ENCODE measurements at regions not wholly inside any gene's neighbourhood (a gene's known extent, or its start where the extent isn't known, plus 50 kb on each side); places are given as distances from the start of the nearest gene placed in this dataset.

- DNase-seq: no peak
- H3K4me3 ChIP-seq: no peak overlapping the region
- no peaks in the 10 kb centered on the region for H3K9me3 ChIP-seq
- H3K27me3 ChIP-seq: no peaks in the 10 kb centered on the region
- TF ChIP-seq CTCF (IDR thresholded peaks at IDR 0.05) (no peak), POLR2A (IDR thresholded peaks at IDR 0.05) (no peak)
- H3K27ac ChIP-seq: no peak overlapping the region
- H3K4me1 ChIP-seq: no peaks in the 10 kb centered on the region
- H3K36me3 ChIP-seq: no peaks in the 10 kb centered on the region
These were observed 964.0 kb downstream of the GATA3 start for GRCh38 chr10:9018195-9019173.

- no peak overlapping the region for H3K4me3 ChIP-seq
- no peaks in the 10 kb centered on the region for H3K9me3 ChIP-seq
- H3K36me3 ChIP-seq: no peaks in the 10 kb centered on the region
- no peaks in the 10 kb centered on the region for H3K4me1 ChIP-seq
- no peak for TF ChIP-seq POLR2A (IDR thresholded peaks at IDR 0.05)
- TF ChIP-seq CTCF (IDR thresholded peaks at IDR 0.05): no peak
- no peak overlapping the region for H3K27ac ChIP-seq
- no peak for DNase-seq
- H3K27me3 ChIP-seq: no peaks in the 10 kb centered on the region
These were observed 968.7 kb downstream of the GATA3 start for GRCh38 chr10:9023206-9023605.

- Histone ChIP-seq H3K9me3 (no peaks in the 10 kb centered on the region), H3K4me1 (no peaks in the 10 kb centered on the region), H3K27me3 (no peaks in the 10 kb centered on the region), H3K27ac (no peak overlapping the region), H3K4me3 (no peak overlapping the region), H3K36me3 (no peaks in the 10 kb centered on the region)
- TF ChIP-seq CTCF (IDR thresholded peaks at IDR 0.05): no peak
- TF ChIP-seq POLR2A (IDR thresholded peaks at IDR 0.05): no peak
- no peak for DNase-seq
These were observed 969.7 kb downstream of the GATA3 start for GRCh38 chr10:9024210-9024609.

GRCh38 chr10:9028231-9028630 is 973.7 kb downstream of the GATA3 start:
- no peaks in the 10 kb centered on the region for H3K36me3 ChIP-seq
- TF ChIP-seq CTCF (IDR thresholded peaks at IDR 0.05): no peak
- no peak for TF ChIP-seq POLR2A (IDR thresholded peaks at IDR 0.05)
- no peak overlapping the region for H3K4me3 ChIP-seq
- H3K27me3 ChIP-seq: no peaks in the 10 kb centered on the region
- no peak for DNase-seq
- H3K4me1 ChIP-seq: no peaks in the 10 kb centered on the region
- H3K9me3 ChIP-seq: no peaks in the 10 kb centered on the region
- H3K27ac ChIP-seq: no peak overlapping the region

GRCh38 chr10:9035355-9035754 is 980.9 kb downstream of the GATA3 start:
- Histone ChIP-seq H3K27me3 (no peaks in the 10 kb centered on the region), H3K9me3 (no peaks in the 10 kb centered on the region), H3K4me3 (no peak overlapping the region), H3K4me1 (no peaks in the 10 kb centered on the region), H3K27ac (no peak overlapping the region), H3K36me3 (no peaks in the 10 kb centered on the region)
- no peak for TF ChIP-seq POLR2A (IDR thresholded peaks at IDR 0.05)
- TF ChIP-seq CTCF (IDR thresholded peaks at IDR 0.05): no peak
- DNase-seq: no peak
